ENCODE measurements at regions not wholly inside any gene's neighbourhood (a gene's known extent, or its start where the extent isn't known, plus 50 kb on each side); places are given as distances from the start of the nearest gene placed in this dataset.

DNA sequence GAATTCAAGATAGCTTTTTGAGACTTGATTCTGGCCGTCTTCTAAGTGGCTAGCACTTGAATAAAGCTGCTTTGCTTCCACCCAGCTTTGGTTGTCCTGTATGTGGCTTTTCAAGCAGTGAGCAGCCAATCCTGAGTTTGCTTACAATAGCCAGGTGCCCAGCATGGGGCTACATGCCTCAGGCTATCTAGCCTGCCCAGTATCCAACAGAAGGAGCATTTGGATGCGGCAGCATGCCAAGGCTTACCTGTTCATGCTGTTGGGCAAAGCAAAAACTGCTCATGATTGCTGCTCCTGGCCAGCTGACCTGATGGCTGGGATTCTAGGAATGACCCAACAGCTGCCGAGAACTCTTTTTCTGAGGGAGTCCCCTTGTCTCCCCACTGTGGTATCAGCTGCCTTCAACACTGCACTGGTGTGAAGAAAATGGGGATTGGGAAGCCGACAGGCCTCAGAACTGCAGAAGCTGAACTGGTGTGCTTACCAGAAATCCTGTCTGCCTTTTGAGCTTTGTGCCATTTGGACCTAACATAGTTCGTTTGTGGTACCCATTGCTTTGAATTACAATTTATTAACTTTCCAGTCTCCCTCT lies 618.9 kb upstream of the IGFBP3 start:
- H3K9ac ChIP-seq (ENCODE audit: low read depth in 1 of 2, low read length in 2 of 2) = no peak overlapping the region
- WGBS = 89% methylated on average over 5 of the region's 5 CpGs
- no peaks in the 10 kb centered on the region for H3K9me3 ChIP-seq (ENCODE audit: control insufficient read depth in 4 of 4, low read length in 3 of 4)
- no peak for DNase-seq (ENCODE audit: low spot score)
- no peaks in the 10 kb centered on the region for H3K4me1 ChIP-seq (ENCODE audit: control insufficient read depth in 4 of 4, insufficient read depth in 4 of 4, low read length in 3 of 4)
- H3K36me3 ChIP-seq (ENCODE audit: control insufficient read depth in 4 of 4, insufficient read depth in 3 of 4, low read depth in 1 of 4, low read length in 3 of 4) = no peaks in the 10 kb centered on the region
- TF ChIP-seq FOXA2 (IDR thresholded peaks at IDR 0.05) = no peak
- no peak for TF ChIP-seq EGR1 (IDR thresholded peaks at IDR 0.05; ENCODE audit: low read depth in 2 of 2)
- TF ChIP-seq JUND (IDR thresholded peaks at IDR 0.05) = no peak
- TF ChIP-seq ATF3 (IDR thresholded peaks at IDR 0.05) = no peak
- H3K27ac ChIP-seq (ENCODE audit: low read depth in 1 of 2, low read length in 2 of 2) = no peak overlapping the region
- no peaks in the 10 kb centered on the region for H3K27me3 ChIP-seq (ENCODE audit: control insufficient read depth in 4 of 4, insufficient read depth in 4 of 4, low read length in 3 of 4)
- H3K4me3 ChIP-seq (ENCODE audit: low read depth in 1 of 3, low read length in 3 of 3) = no peak overlapping the region

GRCh38 chr7:46537191-46537905 lies 616.3 kb upstream of the IGFBP3 start:
- DNase-seq (ENCODE audit: low spot score) = no peak
- Histone ChIP-seq H3K36me3 (ENCODE audit: control insufficient read depth in 4 of 4, insufficient read depth in 3 of 4, low read depth in 1 of 4, low read length in 3 of 4) (no peaks in the 10 kb centered on the region), H3K9ac (ENCODE audit: low read depth in 1 of 2, low read length in 2 of 2) (no peak overlapping the region), H3K9me3 (ENCODE audit: control insufficient read depth in 4 of 4, low read length in 3 of 4) (no peaks in the 10 kb centered on the region), H3K27me3 (ENCODE audit: control insufficient read depth in 4 of 4, insufficient read depth in 4 of 4, low read length in 3 of 4) (no peaks in the 10 kb centered on the region), H3K4me3 (ENCODE audit: low read depth in 1 of 3, low read length in 3 of 3) (no peak overlapping the region), H3K4me1 (ENCODE audit: control insufficient read depth in 4 of 4, insufficient read depth in 4 of 4, low read length in 3 of 4) (no peaks in the 10 kb centered on the region), H3K27ac (ENCODE audit: low read depth in 1 of 2, low read length in 2 of 2) (no peak overlapping the region)
- TF ChIP-seq SP1 (IDR thresholded peaks at IDR 0.05) (no peak), REST (IDR thresholded peaks at IDR 0.05) (no peak), NR2F2 (IDR thresholded peaks at IDR 0.05) (no peak), JUND (IDR thresholded peaks at IDR 0.05) (no peak), RXRA (IDR thresholded peaks at IDR 0.05) (no peak), HNF4A (conservative IDR thresholded peaks at IDR 0.05) (no peak)
- WGBS = 82% methylated on average over 5 of the region's 5 CpGs

DNA sequence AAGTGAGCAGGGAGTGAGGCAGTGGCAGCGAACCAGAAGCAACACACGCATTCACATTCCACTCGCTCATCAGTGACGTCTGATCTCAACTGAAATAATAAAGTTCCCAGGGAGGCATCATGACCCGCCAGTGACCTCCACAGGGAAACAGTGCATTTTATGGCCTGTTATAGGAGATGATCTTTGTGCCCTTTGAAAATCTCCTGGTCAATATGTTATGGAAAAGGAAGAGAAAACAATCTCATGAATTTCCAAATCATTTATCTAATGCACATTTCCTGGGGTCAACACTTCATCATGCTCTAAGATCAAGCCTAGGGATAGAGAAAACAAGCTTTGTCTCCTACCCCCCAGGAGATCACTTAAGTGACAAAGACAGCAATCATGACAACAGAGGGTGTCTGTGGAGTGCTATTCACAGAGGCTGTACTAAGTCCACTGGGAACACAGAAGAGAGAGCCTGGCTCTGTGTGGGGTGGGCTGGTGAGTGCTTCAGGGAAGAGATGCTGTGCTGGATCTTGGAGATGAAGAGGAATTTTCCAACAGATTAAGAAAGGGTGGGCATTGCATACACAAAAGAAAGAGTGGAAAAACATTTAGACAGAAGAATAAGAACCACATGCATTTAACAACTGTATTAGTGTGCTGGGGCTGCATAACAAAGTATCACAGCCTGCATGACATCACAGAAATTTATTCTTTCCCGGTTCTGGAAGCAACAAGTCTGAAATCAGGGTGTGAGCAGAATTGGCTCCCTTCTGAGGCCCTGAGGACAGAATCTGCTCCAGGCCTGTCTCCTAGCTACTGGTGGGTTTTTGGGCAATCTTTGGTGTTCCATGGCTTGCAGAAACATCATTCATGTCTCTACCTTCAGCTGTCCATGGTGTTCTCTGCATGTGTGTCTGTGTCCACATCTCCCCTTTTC lies 613.9 kb upstream of the IGFBP3 start:
- Histone ChIP-seq H3K9me3 (ENCODE audit: control insufficient read depth in 4 of 4, low read length in 3 of 4) (peaks cover 0 to 9% (median 1%) of the 10 kb centered on the region in 4 donors), H3K4me3 (ENCODE audit: low read depth in 1 of 3, low read length in 3 of 3) (no peak overlapping the region), H3K36me3 (ENCODE audit: control insufficient read depth in 4 of 4, insufficient read depth in 3 of 4, low read depth in 1 of 4, low read length in 3 of 4) (no peaks in the 10 kb centered on the region), H3K27me3 (ENCODE audit: control insufficient read depth in 4 of 4, insufficient read depth in 4 of 4, low read length in 3 of 4) (no peaks in the 10 kb centered on the region), H3K9ac (ENCODE audit: low read depth in 1 of 2, low read length in 2 of 2) (no peak overlapping the region), H3K27ac (ENCODE audit: low read depth in 1 of 2, low read length in 2 of 2) (no peak overlapping the region), H3K4me1 (ENCODE audit: control insufficient read depth in 4 of 4, insufficient read depth in 4 of 4, low read length in 3 of 4) (no peaks in the 10 kb centered on the region)
- 76% methylated on average over 6 of the region's 6 CpGs for WGBS
- no peak for DNase-seq (ENCODE audit: low spot score)
- no peak for TF ChIP-seq FOXA2 (IDR thresholded peaks at IDR 0.05)
- no peak for TF ChIP-seq SP1 (IDR thresholded peaks at IDR 0.05)
- TF ChIP-seq JUND (IDR thresholded peaks at IDR 0.05) = no peak
- TF ChIP-seq GABPA (IDR thresholded peaks at IDR 0.05 in 1 of 2, conservative IDR thresholded peaks at IDR 0.05 in 1 of 2) = no peak
- no peak for TF ChIP-seq HNF4G (IDR thresholded peaks at IDR 0.05)
- no peak for TF ChIP-seq MAX (IDR thresholded peaks at IDR 0.05)
- TF ChIP-seq, protein P1, sequence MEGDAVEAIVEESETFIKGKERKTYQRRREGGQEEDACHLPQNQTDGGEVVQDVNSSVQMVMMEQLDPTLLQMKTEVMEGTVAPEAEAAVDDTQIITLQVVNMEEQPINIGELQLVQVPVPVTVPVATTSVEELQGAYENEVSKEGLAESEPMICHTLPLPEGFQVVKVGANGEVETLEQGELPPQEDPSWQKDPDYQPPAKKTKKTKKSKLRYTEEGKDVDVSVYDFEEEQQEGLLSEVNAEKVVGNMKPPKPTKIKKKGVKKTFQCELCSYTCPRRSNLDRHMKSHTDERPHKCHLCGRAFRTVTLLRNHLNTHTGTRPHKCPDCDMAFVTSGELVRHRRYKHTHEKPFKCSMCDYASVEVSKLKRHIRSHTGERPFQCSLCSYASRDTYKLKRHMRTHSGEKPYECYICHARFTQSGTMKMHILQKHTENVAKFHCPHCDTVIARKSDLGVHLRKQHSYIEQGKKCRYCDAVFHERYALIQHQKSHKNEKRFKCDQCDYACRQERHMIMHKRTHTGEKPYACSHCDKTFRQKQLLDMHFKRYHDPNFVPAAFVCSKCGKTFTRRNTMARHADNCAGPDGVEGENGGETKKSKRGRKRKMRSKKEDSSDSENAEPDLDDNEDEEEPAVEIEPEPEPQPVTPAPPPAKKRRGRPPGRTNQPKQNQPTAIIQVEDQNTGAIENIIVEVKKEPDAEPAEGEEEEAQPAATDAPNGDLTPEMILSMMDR (IDR thresholded peaks at IDR 0.05; ENCODE audit: low read depth, low read length, missing input control) = no peak
- no peak for TF ChIP-seq ZBTB33 (IDR thresholded peaks at IDR 0.05)
- no peak for TF ChIP-seq EGR1 (IDR thresholded peaks at IDR 0.05; ENCODE audit: low read depth in 2 of 2)
- TF ChIP-seq HNF4A (conservative IDR thresholded peaks at IDR 0.05) = no peak

Data from liver (tissue), 8 donors.